GM19468 (cell line): ENCODE measurements at regions not wholly inside any gene's neighbourhood (a gene's known extent, or its start where the extent isn't known, plus 50 kb on each side); places are given as distances from the start of the nearest gene placed in this dataset.

Experiments used
- ATAC-seq: cut with Tn5 transposase; IDR thresholded peaks from one replicate; pipeline ENCODE4 v1.9.1; 2021; ENCODE audit warnings: mild to moderate bottlenecking, moderate library complexity, moderate number of reproducible peaks; ENCODE audit not compliant: unreplicated experiment; ENCODE audit errors: extremely low read depth

GRCh38 chrX:96611619-96612362 is 72.9 kb upstream of the DIAPH2 start:
- no peak for ATAC-seq

- ATAC-seq, result no peak
Measured at GRCh38 chrX:96615448-96615847, 69.2 kb upstream of the DIAPH2 start.

GRCh38 chrX:96619588-96619987 is 65.1 kb upstream of the DIAPH2 start:
- no peak for ATAC-seq

GRCh38 chrX:96621811-96622210 is 62.8 kb upstream of the DIAPH2 start:
- no peak for ATAC-seq
